ENCODE measurements at regions not wholly inside any gene's neighbourhood (a gene's known extent, or its start where the extent isn't known, plus 50 kb on each side); places are given as distances from the start of the nearest gene placed in this dataset.

GRCh38 chr18:63058521-63058920 is 261.0 kb downstream of the BCL2 start:
- no peak for TF ChIP-seq CTCF (conservative IDR thresholded peaks at IDR 0.05; ENCODE audit: low read depth in 2 of 2)
- no peak for TF ChIP-seq EZH2 (IDR thresholded peaks at IDR 0.05; ENCODE audit: low read depth, unreplicated experiment)
